ENCODE measurements at regions not wholly inside any gene's neighbourhood (a gene's known extent, or its start where the extent isn't known, plus 50 kb on each side); places are given as distances from the start of the nearest gene placed in this dataset.

DNA sequence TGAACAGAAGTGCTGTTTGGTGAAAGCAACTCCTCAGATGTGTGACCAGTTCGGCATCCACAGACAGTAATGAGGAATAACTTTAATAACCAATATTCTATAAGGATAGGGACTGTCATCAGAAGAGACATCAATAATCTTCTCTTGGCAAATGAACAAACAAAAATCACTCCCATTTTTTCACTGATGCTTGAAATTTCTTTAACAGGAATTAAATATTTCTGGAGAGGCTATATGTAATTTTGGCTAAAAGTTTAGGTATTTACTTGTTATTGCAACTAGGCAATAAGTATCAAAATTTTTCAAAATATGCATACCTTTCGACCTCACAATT is 121.6 kb upstream of the EEA1 start:
- no peak overlapping the region for H3K4me3 ChIP-seq (ENCODE audit: low read depth, low read length)
- TF ChIP-seq, protein P1, sequence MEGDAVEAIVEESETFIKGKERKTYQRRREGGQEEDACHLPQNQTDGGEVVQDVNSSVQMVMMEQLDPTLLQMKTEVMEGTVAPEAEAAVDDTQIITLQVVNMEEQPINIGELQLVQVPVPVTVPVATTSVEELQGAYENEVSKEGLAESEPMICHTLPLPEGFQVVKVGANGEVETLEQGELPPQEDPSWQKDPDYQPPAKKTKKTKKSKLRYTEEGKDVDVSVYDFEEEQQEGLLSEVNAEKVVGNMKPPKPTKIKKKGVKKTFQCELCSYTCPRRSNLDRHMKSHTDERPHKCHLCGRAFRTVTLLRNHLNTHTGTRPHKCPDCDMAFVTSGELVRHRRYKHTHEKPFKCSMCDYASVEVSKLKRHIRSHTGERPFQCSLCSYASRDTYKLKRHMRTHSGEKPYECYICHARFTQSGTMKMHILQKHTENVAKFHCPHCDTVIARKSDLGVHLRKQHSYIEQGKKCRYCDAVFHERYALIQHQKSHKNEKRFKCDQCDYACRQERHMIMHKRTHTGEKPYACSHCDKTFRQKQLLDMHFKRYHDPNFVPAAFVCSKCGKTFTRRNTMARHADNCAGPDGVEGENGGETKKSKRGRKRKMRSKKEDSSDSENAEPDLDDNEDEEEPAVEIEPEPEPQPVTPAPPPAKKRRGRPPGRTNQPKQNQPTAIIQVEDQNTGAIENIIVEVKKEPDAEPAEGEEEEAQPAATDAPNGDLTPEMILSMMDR (IDR thresholded peaks at IDR 0.05; ENCODE audit: low read depth, low read length), result no peak
- no peak for DNase-seq (ENCODE audit: low read depth, low spot score)
- in situ Hi-C loops (cut with HindIII; ENCODE audit: low sequenced_read_pairs), result no loop called here

DNA sequence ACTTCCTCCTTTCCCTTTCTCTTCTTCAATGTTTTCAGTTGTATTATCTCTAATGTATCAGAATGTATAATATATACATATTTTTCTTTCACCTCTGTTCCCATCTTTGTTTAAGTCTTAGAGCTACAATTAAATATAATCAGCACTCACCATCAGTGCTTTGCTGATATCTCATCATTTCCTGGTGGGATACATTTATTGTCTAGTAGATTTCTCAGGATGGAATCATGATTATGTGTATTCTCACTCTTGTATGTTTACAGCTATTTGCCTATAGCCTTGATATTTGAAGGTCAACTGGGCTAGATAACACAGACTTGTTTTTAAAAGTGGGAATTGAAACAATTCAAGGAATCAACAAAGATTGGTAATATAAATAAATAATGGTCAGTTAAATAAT is 124.9 kb upstream of the EEA1 start:
- TF ChIP-seq, protein P1 (IDR thresholded peaks at IDR 0.05; ENCODE audit: low read depth, low read length), result no peak
- no peak overlapping the region for H3K4me3 ChIP-seq (ENCODE audit: low read depth, low read length)
- in situ Hi-C loops (cut with HindIII; ENCODE audit: low sequenced_read_pairs), result no loop called here
- DNase-seq (ENCODE audit: low read depth, low spot score), result no peak

DNA sequence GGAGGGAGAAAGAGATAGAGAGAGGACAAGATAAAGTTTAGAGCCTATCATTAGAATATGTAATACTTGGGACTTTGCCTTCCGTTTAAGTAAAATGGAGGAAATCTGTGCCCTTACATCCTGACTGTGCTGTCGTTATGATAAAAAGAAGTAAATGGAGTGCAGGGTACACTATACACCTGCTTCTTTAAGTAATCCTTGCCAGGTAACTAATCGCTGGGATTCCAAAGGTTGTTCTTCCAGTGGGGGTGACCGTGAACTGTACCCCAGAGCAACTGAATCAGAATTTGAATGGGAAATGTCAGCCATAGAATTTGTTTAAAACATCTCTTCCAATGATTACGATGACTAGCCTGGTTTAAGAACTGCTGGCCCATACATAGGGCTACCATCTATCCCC is 126.1 kb upstream of the EEA1 start:
- H3K4me3 ChIP-seq (ENCODE audit: low read depth, low read length), result no peak overlapping the region
- TF ChIP-seq, protein P1 (IDR thresholded peaks at IDR 0.05; ENCODE audit: low read depth, low read length), result no peak
- in situ Hi-C loops (cut with HindIII; ENCODE audit: low sequenced_read_pairs), result no loop called here
- DNase-seq (ENCODE audit: low read depth, low spot score), result no peak

DNA sequence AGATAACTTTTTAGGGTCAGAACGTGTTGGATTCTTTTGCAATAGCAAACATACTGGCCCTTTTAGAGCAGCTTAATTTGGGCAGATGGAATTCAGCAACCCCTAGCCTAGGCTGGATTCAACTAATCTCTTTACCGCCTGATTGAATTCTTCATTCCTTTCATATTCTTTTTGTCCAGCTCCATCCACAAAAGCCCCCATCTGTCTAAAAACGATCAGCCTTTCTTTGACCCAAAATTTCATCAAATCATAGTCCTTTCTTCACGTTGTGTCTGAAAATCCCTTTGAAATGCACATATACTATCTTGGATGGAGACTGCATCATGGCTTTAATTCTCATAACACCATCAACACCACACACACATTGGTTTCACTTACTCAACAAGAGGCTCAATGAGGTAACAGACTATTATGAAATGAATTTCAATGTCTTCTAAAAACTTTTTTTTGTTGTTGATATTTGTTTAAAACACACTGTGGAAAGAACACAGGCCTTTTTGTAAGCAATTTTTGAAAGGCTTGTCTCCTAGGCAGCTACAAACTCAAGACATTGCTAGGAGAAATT is 128.0 kb upstream of the EEA1 start:
- in situ Hi-C loops (cut with HindIII; ENCODE audit: low sequenced_read_pairs), result no loop called here
- no peak overlapping the region for H3K4me3 ChIP-seq (ENCODE audit: low read depth, low read length)
- TF ChIP-seq, protein P1 (IDR thresholded peaks at IDR 0.05; ENCODE audit: low read depth, low read length), result no peak
- no peak for DNase-seq (ENCODE audit: low read depth, low spot score)

DNA sequence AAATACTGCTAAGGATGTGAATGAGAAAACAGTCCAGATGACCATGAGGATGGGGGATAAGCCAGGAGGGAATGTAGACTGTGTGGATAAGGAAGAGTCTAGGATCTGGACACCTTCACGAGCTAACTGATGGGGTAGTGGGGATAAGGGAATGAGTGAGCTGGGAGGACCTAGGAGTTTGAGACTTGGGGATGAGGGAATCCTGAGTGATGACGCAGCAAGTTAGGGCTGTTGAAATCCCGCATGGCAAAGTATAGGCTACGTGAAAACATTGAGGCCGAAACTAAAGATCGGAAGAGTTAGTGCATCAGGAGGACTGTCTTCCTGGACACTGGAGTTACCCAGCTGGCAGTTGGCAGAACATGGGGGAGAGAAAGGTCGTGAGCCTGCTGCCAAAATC is 129.2 kb upstream of the EEA1 start:
- DNase-seq (ENCODE audit: low read depth, low spot score), result no peak
- no peak overlapping the region for H3K4me3 ChIP-seq (ENCODE audit: low read depth, low read length)
- TF ChIP-seq, protein P1 (IDR thresholded peaks at IDR 0.05; ENCODE audit: low read depth, low read length), result no peak
- in situ Hi-C loops (cut with HindIII; ENCODE audit: low sequenced_read_pairs), result no loop called here

DNA sequence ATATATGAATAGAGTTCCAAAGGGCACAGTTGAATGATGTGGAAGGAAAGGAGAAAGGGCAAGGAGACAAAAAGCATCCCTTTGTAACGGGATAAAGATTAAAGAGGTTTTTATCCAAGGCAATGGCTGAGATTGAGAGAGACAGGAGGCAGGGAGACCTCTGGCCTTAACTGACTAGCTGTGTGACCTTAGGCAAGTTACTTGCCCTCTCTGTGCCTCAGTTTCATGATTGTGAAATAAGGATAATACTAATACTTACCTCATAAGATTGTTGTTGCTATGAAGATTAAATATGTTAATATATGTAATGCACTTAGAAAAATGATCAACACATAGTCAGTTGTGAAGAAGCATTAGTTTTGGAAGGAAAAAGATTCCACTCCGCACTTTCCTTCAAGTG is 130.2 kb upstream of the EEA1 start:
- H3K4me3 ChIP-seq (ENCODE audit: low read depth, low read length), result no peak overlapping the region
- no peak for DNase-seq (ENCODE audit: low read depth, low spot score)
- in situ Hi-C loops (cut with HindIII; ENCODE audit: low sequenced_read_pairs), result no loop called here
- TF ChIP-seq, protein P1 (IDR thresholded peaks at IDR 0.05; ENCODE audit: low read depth, low read length), result no peak
